HFF-Myc (cell line): ENCODE measurements at regions not wholly inside any gene's neighbourhood (a gene's known extent, or its start where the extent isn't known, plus 50 kb on each side); places are given as distances from the start of the nearest gene placed in this dataset.

ENCODE experiments used
- DNase-seq: peaks from one replicate; pipeline ENCODE4 v3.0.0-alpha.2; 2011; ENCODE audit warnings: low read depth; ENCODE audit errors: extremely low read depth
- H3K4me3 ChIP-seq: replicated peaks from 2 replicates; pipeline ENCODE4 v1.5.1; 2011; ENCODE audit warnings: low read depth, mild to moderate bottlenecking, control low read depth, low read length
- TF ChIP-seq, protein P1 (sequence below): IDR thresholded peaks from 2 replicates; pipeline ENCODE4 v1.5.1; 2012; ENCODE audit warnings: mild to moderate bottlenecking, low read depth, low read length, control low read depth; ENCODE audit errors: missing control alignments

DNA sequence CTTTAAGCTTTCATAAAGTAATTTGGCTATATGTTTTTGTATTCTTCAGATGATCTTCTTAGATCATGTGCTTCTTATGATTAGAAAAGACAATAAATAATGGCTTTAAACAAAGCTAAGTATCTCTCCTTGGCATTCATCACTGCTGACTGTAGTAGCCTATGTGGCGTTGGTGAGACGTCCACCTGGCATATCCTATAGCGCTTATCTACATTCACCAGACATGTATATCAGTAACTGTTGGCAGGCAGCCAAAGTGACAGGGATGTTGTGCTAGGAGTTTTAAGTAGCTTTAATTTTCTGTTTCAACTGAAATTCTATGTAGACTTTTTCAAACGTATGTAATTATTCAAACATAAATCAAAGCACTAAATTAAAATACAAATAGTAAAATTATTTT is 276.4 kb downstream of the IL15 start:
- TF ChIP-seq, protein P1, sequence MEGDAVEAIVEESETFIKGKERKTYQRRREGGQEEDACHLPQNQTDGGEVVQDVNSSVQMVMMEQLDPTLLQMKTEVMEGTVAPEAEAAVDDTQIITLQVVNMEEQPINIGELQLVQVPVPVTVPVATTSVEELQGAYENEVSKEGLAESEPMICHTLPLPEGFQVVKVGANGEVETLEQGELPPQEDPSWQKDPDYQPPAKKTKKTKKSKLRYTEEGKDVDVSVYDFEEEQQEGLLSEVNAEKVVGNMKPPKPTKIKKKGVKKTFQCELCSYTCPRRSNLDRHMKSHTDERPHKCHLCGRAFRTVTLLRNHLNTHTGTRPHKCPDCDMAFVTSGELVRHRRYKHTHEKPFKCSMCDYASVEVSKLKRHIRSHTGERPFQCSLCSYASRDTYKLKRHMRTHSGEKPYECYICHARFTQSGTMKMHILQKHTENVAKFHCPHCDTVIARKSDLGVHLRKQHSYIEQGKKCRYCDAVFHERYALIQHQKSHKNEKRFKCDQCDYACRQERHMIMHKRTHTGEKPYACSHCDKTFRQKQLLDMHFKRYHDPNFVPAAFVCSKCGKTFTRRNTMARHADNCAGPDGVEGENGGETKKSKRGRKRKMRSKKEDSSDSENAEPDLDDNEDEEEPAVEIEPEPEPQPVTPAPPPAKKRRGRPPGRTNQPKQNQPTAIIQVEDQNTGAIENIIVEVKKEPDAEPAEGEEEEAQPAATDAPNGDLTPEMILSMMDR: no peak
- DNase-seq: no peak
- H3K4me3 ChIP-seq: no peak overlapping the region

DNA sequence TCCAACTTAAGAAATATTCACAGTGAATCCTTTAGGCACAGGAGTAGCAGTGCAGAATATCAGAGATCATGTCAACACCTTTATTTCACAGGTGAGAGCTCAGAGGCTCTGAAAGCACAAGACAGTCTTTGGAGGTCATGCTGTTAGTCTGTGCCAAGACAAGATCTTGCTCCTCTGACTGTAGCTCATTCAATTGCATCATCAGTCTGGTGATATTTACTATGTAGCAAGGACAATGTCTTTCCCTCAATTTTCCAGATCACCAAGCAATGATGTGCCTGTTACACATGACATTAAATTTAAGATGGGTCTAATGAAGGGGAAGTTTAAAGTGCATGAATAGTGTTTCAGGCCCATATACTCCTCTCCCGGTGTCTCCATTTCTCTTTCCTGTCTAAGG is 277.5 kb downstream of the IL15 start:
- H3K4me3 ChIP-seq: no peak overlapping the region
- TF ChIP-seq, protein P1: no peak
- no peak for DNase-seq

DNA sequence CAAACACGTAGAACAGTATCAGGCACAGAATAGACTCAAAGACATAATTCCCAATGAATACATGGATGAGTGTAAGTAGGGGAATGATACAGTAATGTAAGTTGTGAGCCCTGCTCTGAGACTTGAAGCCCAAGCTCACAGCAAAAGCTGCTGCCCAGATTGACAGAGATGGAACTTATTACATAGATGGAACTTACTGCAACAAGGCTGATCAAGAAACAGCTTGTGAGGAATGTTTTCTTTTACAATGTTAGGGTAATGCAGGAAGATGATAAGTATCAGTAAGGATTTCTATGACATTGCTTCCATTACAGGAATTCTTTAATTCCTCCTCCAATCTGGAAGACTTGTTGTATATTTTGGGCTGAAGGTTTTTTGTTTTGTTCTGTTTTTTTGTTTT is 278.4 kb downstream of the IL15 start:
- DNase-seq: no peak
- H3K4me3 ChIP-seq: no peak overlapping the region
- TF ChIP-seq, protein P1: no peak

DNA sequence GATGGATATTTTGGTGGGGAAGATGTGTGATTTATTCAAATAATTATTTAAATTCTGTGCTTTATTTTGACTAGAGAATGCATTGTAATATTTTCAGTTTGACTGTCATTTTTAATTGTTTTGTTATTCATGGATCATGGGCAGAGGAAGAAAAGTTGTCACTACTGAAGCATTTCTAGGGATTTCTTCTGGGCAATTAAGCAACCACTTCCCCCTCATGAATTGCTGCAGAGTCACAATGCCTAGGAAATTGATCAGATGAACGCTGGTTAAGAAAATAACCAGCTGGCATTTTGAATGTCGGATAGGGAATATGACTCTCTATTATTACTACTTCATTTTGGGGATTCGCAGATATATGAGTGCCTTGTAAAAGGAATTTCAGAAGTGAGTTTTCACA is 283.3 kb downstream of the IL15 start:
- TF ChIP-seq, protein P1: no peak
- DNase-seq: no peak
- no peak overlapping the region for H3K4me3 ChIP-seq

DNA sequence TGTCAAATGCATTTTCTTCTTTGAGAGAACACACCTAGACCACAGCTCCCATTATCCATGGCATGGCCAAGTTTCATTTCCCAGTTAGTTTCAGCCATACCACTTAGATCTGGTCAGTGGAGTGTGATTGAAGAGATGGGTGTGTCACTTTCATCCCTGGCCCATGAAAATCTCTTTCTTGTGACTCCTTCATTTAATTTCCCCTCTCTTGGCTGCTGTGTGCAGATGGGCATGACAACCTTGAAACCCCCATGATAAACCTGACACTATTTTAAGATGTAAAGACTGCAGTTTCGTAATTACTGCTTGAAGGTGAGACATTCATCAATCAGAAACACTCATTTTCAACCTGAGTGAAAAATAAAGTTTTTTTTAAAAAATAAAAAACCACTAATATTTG is 284.9 kb downstream of the IL15 start:
- no peak overlapping the region for H3K4me3 ChIP-seq
- no peak for DNase-seq
- TF ChIP-seq, protein P1: no peak

DNA sequence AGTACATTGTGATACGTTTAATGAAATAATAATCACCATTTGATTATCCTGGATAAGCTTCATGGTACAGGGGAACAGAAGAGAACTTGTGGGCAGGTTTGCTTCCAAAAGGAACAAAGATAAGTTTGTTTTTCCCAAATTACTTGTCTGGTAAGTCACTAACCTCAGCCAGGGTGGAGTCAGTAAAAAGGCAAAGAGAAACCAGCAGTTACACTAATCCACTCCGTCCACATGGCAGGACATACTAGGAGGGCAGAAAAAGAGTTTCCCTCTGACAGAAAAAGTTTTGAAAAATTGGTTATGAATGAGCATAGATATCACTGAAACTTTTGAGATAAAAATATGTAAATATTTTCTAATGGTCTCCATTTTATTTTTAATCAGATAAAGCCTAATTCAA is 285.9 kb downstream of the IL15 start:
- no peak for DNase-seq
- H3K4me3 ChIP-seq: no peak overlapping the region
- TF ChIP-seq, protein P1: no peak

DNA sequence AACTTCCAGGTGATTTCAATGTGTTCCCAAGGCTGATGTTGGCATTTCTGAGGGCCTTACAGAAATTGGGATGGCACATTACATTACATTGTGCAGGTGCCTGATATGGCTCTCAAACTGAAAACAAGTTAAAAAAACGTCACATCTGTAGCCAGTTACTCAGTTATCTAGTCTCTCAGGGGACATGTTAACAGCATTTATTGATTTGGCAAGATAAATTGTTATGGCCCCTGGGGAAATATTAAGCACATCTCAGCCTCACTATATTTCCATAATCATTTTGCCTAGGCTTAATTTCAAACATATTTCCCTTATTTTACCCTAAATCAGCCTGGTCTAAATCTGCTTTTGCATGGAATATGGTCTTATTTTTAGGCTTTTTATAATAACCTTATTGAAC is 290.0 kb downstream of the IL15 start:
- no peak overlapping the region for H3K4me3 ChIP-seq
- TF ChIP-seq, protein P1: no peak
- DNase-seq: no peak
